ENCODE measurements at regions not wholly inside any gene's neighbourhood (a gene's known extent, or its start where the extent isn't known, plus 50 kb on each side); places are given as distances from the start of the nearest gene placed in this dataset.

DNA sequence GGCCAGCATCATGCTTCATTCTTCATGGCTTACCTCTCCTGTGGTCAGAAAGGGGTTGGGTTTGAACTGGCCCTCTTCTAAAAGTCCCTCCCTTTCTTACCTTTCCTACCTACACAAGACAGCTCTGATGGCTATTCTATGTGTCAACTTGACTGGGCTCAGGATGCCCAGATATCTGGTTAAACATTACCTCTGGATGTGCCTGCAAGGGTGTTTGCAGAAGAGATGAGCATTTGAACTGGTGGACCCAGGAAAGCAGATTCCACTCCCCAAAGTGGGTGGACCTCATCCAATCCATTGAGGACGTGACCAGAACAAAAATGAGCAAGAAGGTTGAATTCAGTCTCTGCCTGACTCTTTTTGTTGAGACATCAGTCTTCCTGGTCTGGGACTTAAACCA, 79.0 kb upstream of the TCF7L2 start:
- peaks cover 4% of the 10 kb centered on the region for H3K4me1 Mint-ChIP-seq (ENCODE audit: unreplicated experiment)
- H3K36me3 Mint-ChIP-seq (ENCODE audit: unreplicated experiment): no peaks in the 10 kb centered on the region
- H3K27me3 Mint-ChIP-seq (ENCODE audit: unreplicated experiment): no peaks in the 10 kb centered on the region
- no peak overlapping the region for H3K4me3 Mint-ChIP-seq (ENCODE audit: unreplicated experiment)
- TF ChIP-seq, protein P1, sequence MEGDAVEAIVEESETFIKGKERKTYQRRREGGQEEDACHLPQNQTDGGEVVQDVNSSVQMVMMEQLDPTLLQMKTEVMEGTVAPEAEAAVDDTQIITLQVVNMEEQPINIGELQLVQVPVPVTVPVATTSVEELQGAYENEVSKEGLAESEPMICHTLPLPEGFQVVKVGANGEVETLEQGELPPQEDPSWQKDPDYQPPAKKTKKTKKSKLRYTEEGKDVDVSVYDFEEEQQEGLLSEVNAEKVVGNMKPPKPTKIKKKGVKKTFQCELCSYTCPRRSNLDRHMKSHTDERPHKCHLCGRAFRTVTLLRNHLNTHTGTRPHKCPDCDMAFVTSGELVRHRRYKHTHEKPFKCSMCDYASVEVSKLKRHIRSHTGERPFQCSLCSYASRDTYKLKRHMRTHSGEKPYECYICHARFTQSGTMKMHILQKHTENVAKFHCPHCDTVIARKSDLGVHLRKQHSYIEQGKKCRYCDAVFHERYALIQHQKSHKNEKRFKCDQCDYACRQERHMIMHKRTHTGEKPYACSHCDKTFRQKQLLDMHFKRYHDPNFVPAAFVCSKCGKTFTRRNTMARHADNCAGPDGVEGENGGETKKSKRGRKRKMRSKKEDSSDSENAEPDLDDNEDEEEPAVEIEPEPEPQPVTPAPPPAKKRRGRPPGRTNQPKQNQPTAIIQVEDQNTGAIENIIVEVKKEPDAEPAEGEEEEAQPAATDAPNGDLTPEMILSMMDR (IDR thresholded peaks at IDR 0.05): no peak
- no peak for DNase-seq (ENCODE audit: extremely low spot score, unreplicated experiment)
- H3K9me3 Mint-ChIP-seq (ENCODE audit: unreplicated experiment): peaks cover 8% of the 10 kb centered on the region
- no peak overlapping the region for H3K27ac Mint-ChIP-seq (ENCODE audit: unreplicated experiment)

DNA sequence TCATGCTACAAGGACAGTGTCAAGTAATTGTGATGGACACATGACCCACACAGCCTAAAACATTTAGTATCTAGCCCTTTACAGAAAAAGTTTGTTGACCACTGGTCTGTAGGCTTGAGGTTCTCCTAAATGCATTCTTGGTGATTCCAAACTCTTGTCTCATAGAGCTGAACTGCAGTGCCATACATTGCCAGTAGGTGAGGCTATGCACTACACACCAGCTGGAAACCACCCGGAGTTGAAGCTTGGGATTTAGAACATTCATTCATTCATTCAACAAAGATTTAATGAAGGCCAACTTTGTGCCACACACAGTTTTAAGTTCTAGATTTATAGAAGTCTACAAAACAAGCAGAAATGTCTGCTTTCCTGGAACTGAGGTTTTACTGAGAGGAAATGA, 77.3 kb upstream of the TCF7L2 start:
- Mint-ChIP-seq H3K27me3 (ENCODE audit: unreplicated experiment) (peaks cover 2% of the 10 kb centered on the region), H3K4me3 (ENCODE audit: unreplicated experiment) (no peak overlapping the region), H3K27ac (ENCODE audit: unreplicated experiment) (no peak overlapping the region), H3K36me3 (ENCODE audit: unreplicated experiment) (no peaks in the 10 kb centered on the region), H3K4me1 (ENCODE audit: unreplicated experiment) (peaks cover 5% of the 10 kb centered on the region), H3K9me3 (ENCODE audit: unreplicated experiment) (peaks cover 8% of the 10 kb centered on the region)
- no peak for DNase-seq (ENCODE audit: extremely low spot score, unreplicated experiment)
- TF ChIP-seq, protein P1 (IDR thresholded peaks at IDR 0.05): peak; percentile 25

DNA sequence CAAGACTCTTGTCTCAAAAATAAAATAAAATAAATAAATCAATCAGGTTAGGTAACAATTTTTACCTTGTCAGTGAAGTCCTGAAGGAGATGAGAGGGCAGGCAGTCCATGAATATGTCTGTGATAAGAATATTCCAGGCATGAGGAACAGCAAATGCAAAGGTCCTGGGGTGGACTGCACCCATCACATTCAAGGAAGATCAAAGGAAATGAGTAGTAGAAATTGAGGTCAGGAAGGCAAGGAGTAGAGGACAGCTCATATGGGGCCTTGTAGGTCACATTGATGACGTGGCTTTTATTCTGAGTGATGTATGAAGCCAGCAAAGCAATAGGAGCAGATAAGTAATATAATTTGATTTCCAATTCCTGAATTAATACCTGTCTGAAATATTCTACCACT, 76.5 kb upstream of the TCF7L2 start:
- Mint-ChIP-seq H3K9me3 (ENCODE audit: unreplicated experiment) (peaks cover 8% of the 10 kb centered on the region), H3K27me3 (ENCODE audit: unreplicated experiment) (peaks cover 5% of the 10 kb centered on the region), H3K4me1 (ENCODE audit: unreplicated experiment) (peaks cover 5% of the 10 kb centered on the region), H3K27ac (ENCODE audit: unreplicated experiment) (no peak overlapping the region), H3K4me3 (ENCODE audit: unreplicated experiment) (no peak overlapping the region), H3K36me3 (ENCODE audit: unreplicated experiment) (no peaks in the 10 kb centered on the region)
- TF ChIP-seq, protein P1 (IDR thresholded peaks at IDR 0.05): no peak
- DNase-seq (ENCODE audit: extremely low spot score, unreplicated experiment): no peak

GRCh38 chr10:112874982-112875381, 75.1 kb upstream of the TCF7L2 start:
- TF ChIP-seq, protein P1 (IDR thresholded peaks at IDR 0.05): no peak
- H3K27ac Mint-ChIP-seq (ENCODE audit: unreplicated experiment): no peak overlapping the region
- no peak overlapping the region for H3K4me3 Mint-ChIP-seq (ENCODE audit: unreplicated experiment)
- DNase-seq (ENCODE audit: extremely low spot score, unreplicated experiment): no peak
- H3K36me3 Mint-ChIP-seq (ENCODE audit: unreplicated experiment): no peaks in the 10 kb centered on the region
- H3K9me3 Mint-ChIP-seq (ENCODE audit: unreplicated experiment): peaks cover 8% of the 10 kb centered on the region
- H3K4me1 Mint-ChIP-seq (ENCODE audit: unreplicated experiment): peaks cover 5% of the 10 kb centered on the region
- peaks cover 5% of the 10 kb centered on the region for H3K27me3 Mint-ChIP-seq (ENCODE audit: unreplicated experiment)

DNA sequence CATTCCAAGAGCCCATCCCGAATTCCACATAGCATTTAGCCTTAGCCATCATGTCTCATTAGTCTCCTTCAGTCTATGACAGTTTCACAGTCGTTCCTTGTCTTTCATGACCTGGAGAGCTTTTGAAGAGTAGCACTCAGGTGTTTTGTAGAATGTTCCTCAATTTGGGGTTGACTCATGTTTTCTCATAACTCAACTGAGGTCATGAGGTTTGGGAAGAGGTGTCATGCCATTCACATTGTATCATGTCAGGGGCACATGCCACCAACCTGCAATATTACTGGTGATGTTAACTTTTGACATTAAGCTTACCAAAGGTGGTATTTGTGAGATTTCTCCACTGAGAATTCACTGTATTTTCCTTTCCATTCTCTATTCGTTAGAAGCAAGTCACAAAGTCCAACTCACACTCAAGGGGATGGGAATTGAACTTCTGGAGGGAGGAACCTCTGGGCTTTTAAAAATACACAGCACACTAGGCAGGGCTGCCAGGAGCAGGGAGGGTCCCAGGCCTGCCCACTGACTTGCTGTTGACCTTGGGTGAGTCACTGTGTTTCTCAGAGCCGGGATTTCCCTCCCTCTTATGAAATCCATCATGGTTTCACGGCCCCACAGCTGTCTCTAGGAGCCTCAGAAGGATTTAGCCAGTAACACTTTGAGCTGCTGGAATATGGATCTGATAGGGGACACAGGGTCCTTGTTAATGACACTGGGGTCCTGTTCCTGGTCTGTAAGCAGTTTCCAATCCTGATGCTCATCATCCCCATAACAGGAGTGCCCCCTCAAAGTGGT, 74.4 kb upstream of the TCF7L2 start:
- peaks cover 5% of the 10 kb centered on the region for H3K4me1 Mint-ChIP-seq (ENCODE audit: unreplicated experiment)
- H3K4me3 Mint-ChIP-seq (ENCODE audit: unreplicated experiment): no peak overlapping the region
- no peak for DNase-seq (ENCODE audit: extremely low spot score, unreplicated experiment)
- TF ChIP-seq, protein P1 (IDR thresholded peaks at IDR 0.05): no peak
- no peaks in the 10 kb centered on the region for H3K36me3 Mint-ChIP-seq (ENCODE audit: unreplicated experiment)
- H3K27me3 Mint-ChIP-seq (ENCODE audit: unreplicated experiment): peaks cover 5% of the 10 kb centered on the region
- peaks cover 8% of the 10 kb centered on the region for H3K9me3 Mint-ChIP-seq (ENCODE audit: unreplicated experiment)
- H3K27ac Mint-ChIP-seq (ENCODE audit: unreplicated experiment): no peak overlapping the region
